Thyroid gland (tissue), 4 donors: ENCODE measurements at regions not wholly inside any gene's neighbourhood (a gene's known extent, or its start where the extent isn't known, plus 50 kb on each side); places are given as distances from the start of the nearest gene placed in this dataset.

Source experiments
- DNase-seq, 2 donors: peaks; one replicate each; pipeline ENCODE4 v3.0.0-alpha.2; 2019
- H3K27ac ChIP-seq, 3 donors: fragments of 200-600 bp; sonication (generic); 1 replicate in 2 of 3; 2 replicates in 1 of 3; pipeline ENCODE4 v1.5.1; 2016 to 2019; ENCODE audit warnings: mild to moderate bottlenecking in 1 of 3, moderate library complexity in 1 of 3
- H3K27me3 ChIP-seq: fragments of 200-600 bp; sonication (generic); one replicate; pipeline ENCODE4 v1.5.1; 2019
- H3K36me3 ChIP-seq, 2 donors: fragments of 200-600 bp; sonication (generic); one replicate each; pipeline ENCODE4 v1.5.1; 2016 to 2019
- H3K4me1 ChIP-seq, 2 donors: fragments of 200-600 bp; sonication (generic); one replicate each; pipeline ENCODE4 v1.5.1; 2017 to 2019
- H3K4me3 ChIP-seq, 3 donors: fragments of 200-600 bp; sonication (generic); replicated peaks in 1 of 3; 1 replicate in 2 of 3; 2 replicates in 1 of 3; pipeline ENCODE4 v1.5.1; 2016; ENCODE audit warnings: mild to moderate bottlenecking in 1 of 3
- H3K9me3 ChIP-seq: fragments of 200-600 bp; sonication (generic); one replicate; pipeline ENCODE4 v1.5.1; 2017
- POLR2A ChIP-seq, 2 donors: fragments of 450-650 bp; IDR thresholded peaks; one replicate each; pipeline ENCODE4 v1.6.1; 2017; ENCODE audit warnings: antibody characterized with exemption in 2 of 2, mild to moderate bottlenecking in 2 of 2, moderate library complexity in 1 of 2
- WGBS, 2 donors: methylation state at CpG; one replicate each; pipeline ENCODE4 v1.1.5; 2017; 5-methylcytosine and 5-hydroxymethylcytosine counted together
- intact Hi-C: fragments of 100-400 bp; cut with DNase I; formaldehyde crosslinking; loops from one replicate; pipeline ENCODE4 v1.15.1; 2023
- TF ChIP-seq, protein P1 (sequence below), 6 experiments: fragments of 200-600 bp in 3 of 6; fragments of 450-650 bp in 3 of 6; sonication (generic) in 3 of 6; IDR thresholded peaks; one replicate each; pipeline ENCODE4 v1.5.1; 2016 to 2019; ENCODE audit warnings: antibody characterized with exemption in 6 of 6, mild to moderate bottlenecking in 2 of 6, inconsistent platforms in 1 of 6, moderate library complexity in 1 of 6

DNA sequence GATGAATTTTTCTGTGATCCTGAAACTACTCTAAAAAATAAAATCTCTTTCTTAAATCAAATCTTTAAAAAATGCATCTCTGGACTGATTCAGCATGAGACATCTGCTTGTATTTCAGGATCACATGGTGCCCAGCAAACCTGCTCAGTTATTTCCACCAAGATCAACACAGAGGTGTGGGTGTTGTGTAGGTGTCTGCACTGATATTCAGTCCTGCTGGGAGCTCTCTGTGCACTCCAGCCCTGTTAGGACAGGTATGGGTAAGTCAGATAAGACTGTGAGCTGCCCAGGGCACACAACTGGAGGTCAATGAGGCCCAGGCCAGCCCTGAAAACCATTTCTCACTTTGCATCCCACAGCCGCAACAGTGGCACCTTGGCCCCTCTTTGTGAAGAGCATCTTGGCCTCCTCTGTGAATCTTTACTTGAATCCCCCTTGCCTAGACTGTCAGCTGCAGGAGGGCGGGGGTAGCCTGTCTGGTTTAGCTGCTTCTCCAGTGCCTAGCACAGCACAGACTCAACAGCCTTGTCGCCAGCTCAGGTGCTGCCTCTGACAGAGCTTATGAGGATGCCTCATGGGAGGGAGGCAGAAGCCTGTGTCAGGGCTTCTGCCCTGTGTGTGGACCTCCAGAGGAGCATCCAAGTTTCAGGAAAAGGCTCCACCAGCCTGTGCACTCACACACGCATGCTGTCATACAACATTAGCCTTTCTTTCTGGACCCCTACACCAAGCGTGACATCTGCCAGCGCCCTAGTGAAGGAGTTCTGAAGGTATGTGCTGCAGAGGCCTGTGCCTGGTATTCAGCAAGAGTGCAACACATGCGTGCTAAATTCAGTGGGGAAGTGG is 187.6 kb upstream of the CST7 start:
- no peak for DNase-seq
- Histone ChIP-seq H3K9me3 (no peaks in the 10 kb centered on the region), H3K27me3 (no peaks in the 10 kb centered on the region), H3K4me3 (no peak overlapping the region), H3K27ac (no peak overlapping the region), H3K36me3 (no peaks in the 10 kb centered on the region), H3K4me1 (peaks cover 0 to 8% of the 10 kb centered on the region in 2 donors)
- no peak for TF ChIP-seq POLR2A (IDR thresholded peaks at IDR 0.05)
- TF ChIP-seq, protein P1, sequence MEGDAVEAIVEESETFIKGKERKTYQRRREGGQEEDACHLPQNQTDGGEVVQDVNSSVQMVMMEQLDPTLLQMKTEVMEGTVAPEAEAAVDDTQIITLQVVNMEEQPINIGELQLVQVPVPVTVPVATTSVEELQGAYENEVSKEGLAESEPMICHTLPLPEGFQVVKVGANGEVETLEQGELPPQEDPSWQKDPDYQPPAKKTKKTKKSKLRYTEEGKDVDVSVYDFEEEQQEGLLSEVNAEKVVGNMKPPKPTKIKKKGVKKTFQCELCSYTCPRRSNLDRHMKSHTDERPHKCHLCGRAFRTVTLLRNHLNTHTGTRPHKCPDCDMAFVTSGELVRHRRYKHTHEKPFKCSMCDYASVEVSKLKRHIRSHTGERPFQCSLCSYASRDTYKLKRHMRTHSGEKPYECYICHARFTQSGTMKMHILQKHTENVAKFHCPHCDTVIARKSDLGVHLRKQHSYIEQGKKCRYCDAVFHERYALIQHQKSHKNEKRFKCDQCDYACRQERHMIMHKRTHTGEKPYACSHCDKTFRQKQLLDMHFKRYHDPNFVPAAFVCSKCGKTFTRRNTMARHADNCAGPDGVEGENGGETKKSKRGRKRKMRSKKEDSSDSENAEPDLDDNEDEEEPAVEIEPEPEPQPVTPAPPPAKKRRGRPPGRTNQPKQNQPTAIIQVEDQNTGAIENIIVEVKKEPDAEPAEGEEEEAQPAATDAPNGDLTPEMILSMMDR (IDR thresholded peaks at IDR 0.05) = no peak
- intact Hi-C loops = no loop called here
- WGBS, 2 donors = 89 to 98% methylated on average over 5 to 7 of the region's 7 CpGs

DNA sequence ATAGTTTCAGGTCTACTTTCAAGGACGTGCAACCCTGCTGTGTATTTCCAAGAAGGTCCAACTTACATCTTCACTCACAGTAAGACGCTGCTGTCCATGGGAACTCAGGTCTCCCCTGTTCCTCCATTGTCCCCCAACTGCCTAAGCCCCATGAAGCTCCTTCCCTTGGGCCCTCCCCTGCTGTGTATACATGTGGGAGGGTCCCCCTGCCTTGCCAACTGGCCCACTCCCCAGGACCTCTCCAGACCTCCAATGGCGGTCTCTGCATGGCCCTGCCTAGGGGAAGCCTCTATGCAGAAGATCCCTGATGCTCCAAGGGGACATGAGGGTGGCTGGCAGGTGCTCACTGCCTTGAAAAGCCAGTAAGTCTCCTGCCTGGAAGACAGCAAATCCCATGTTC is 186.7 kb upstream of the CST7 start:
- intact Hi-C loops = no loop called here
- no peaks in the 10 kb centered on the region for H3K36me3 ChIP-seq
- DNase-seq = no peak
- no peak overlapping the region for H3K27ac ChIP-seq
- H3K4me1 ChIP-seq = peaks cover 0 to 5% of the 10 kb centered on the region in 2 donors
- no peaks in the 10 kb centered on the region for H3K27me3 ChIP-seq
- H3K9me3 ChIP-seq = no peaks in the 10 kb centered on the region
- TF ChIP-seq, protein P1 (IDR thresholded peaks at IDR 0.05) = no peak
- TF ChIP-seq POLR2A (IDR thresholded peaks at IDR 0.05) = no peak
- WGBS, 2 donors = 89 to 95% methylated on average over 3 of the region's 3 CpGs
- H3K4me3 ChIP-seq = no peak overlapping the region

DNA sequence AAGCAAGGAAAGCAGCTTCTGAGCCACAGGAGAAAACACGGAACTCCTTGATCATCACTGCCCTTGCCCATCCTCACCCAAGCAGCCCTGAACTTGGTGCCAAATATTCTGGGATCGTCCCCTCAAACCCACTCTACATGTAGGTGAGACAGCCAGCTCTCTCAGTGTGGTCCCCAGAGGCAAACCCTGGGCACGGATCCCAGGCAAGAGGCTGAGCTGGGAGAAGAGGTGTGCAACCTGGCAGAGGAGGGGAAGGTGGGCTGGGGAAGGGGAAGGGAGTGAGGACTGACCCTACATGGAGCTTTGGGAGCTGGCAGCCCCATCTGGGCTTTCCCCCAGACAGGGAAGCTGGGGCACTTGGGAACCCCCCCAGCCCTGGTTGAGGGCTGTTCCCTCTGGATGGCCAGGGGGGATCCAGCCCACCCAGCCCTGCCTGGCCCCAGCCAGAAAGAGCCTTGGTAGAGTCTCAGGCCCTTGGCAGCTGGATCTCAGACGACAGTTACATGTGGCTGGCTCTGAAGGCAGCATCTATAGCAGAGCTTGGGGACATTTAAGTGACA is 186.2 kb upstream of the CST7 start:
- WGBS, 2 donors = 68 to 86% methylated on average over 3 to 4 of the region's 4 CpGs
- no peak overlapping the region for H3K27ac ChIP-seq
- no peaks in the 10 kb centered on the region for H3K9me3 ChIP-seq
- TF ChIP-seq, protein P1 (IDR thresholded peaks at IDR 0.05) = no peak
- no peak for TF ChIP-seq POLR2A (IDR thresholded peaks at IDR 0.05)
- H3K4me1 ChIP-seq = peaks cover 0 to 5% of the 10 kb centered on the region in 2 donors
- intact Hi-C loops = no loop called here
- no peaks in the 10 kb centered on the region for H3K27me3 ChIP-seq
- no peak for DNase-seq
- H3K4me3 ChIP-seq = no peak overlapping the region
- no peaks in the 10 kb centered on the region for H3K36me3 ChIP-seq

DNA sequence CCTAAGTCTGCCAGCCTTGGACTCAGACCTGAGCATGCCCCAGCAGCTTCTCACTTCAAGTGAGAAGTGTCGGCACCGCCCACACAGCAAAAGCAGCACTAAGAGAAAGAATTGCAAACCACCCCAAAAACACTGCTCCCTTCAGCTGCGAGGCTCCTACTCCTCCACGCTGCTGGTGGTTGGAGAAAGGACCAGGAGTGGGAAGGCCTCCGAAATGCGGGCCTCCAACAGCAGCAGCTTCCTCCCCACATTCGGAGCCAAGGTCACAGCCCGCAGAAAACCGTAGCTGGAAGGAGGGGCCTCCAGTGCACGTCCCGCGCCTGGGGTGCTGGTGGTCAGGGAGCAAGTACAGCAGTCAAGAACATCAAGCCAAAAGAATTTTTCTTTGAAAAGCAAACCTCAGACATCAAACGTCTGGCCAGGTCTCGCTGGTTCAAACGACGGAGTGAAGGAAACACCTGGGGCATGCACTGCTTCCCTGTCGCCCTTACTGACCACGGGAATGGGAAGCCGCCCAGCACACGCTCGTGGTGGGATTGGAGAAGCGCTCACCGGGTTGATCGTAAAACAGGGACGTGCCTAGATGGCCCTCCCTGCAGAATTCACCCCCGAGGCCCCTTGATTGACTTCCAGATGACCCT is 185.6 kb upstream of the CST7 start:
- intact Hi-C loops = no loop called here
- Histone ChIP-seq H3K4me3 (no peak overlapping the region), H3K9me3 (no peaks in the 10 kb centered on the region), H3K4me1 (peaks cover 0 to 5% of the 10 kb centered on the region in 2 donors), H3K27me3 (no peaks in the 10 kb centered on the region), H3K36me3 (no peaks in the 10 kb centered on the region), H3K27ac (no peak overlapping the region)
- TF ChIP-seq POLR2A (IDR thresholded peaks at IDR 0.05) = no peak
- TF ChIP-seq, protein P1 (IDR thresholded peaks at IDR 0.05) = no peak
- WGBS, 2 donors = 76 to 86% methylated on average over 20 to 21 of the region's 26 CpGs
- DNase-seq = no peak
